Omental fat pad (tissue), 3 donors: ENCODE measurements at regions not wholly inside any gene's neighbourhood (a gene's known extent, or its start where the extent isn't known, plus 50 kb on each side); places are given as distances from the start of the nearest gene placed in this dataset.

Source experiments
- ATAC-seq: fragments of 150-250 bp; one replicate; pipeline ENCODE4 v1.9.1; 2016; ENCODE audit warnings: mild to moderate bottlenecking, moderate library complexity; ENCODE audit not compliant: low FRiP score
- DNase-seq: peaks from one replicate; pipeline ENCODE4 v3.0.0-alpha.2; 2019; ENCODE audit warnings: low spot score
- CTCF ChIP-seq, 3 donors: fragments of 450-650 bp; IDR thresholded peaks; one replicate each; pipeline ENCODE4 v1.5.1; 2016 to 2017; ENCODE audit warnings: antibody characterized with exemption in 3 of 3, mild to moderate bottlenecking in 3 of 3, moderate library complexity in 2 of 3

GRCh38 chr12:76639646-76640045, 80.1 kb upstream of the OSBPL8 start:
- ATAC-seq (no peak), DNase-seq (no peak)
- no peak for TF ChIP-seq CTCF (IDR thresholded peaks at IDR 0.05)

GRCh38 chr12:76641073-76641472, 81.5 kb upstream of the OSBPL8 start:
- DNase-seq = no peak
- TF ChIP-seq CTCF (IDR thresholded peaks at IDR 0.05) = no peak
- no peak for ATAC-seq

GRCh38 chr12:76641961-76642360, 82.4 kb upstream of the OSBPL8 start:
- ATAC-seq (no peak), DNase-seq (no peak)
- no peak for TF ChIP-seq CTCF (IDR thresholded peaks at IDR 0.05)

- ATAC-seq (no peak), DNase-seq (no peak)
- TF ChIP-seq CTCF (IDR thresholded peaks at IDR 0.05) = no peak
Measured at GRCh38 chr12:76643438-76643837, 83.9 kb upstream of the OSBPL8 start.

- ATAC-seq (no peak), DNase-seq (no peak)
- no peak for TF ChIP-seq CTCF (IDR thresholded peaks at IDR 0.05)
Measured at GRCh38 chr12:76644950-76645349, 85.4 kb upstream of the OSBPL8 start.

- no peak for TF ChIP-seq CTCF (IDR thresholded peaks at IDR 0.05)
- ATAC-seq (no peak), DNase-seq (no peak)
Measured at GRCh38 chr12:76645934-76646333, 86.4 kb upstream of the OSBPL8 start.

- TF ChIP-seq CTCF (IDR thresholded peaks at IDR 0.05) = no peak
- DNase-seq (no peak), ATAC-seq (no peak)
Measured at GRCh38 chr12:76646366-76646765, 86.8 kb upstream of the OSBPL8 start.
